MV-4-11 (cell line): ENCODE measurements at regions not wholly inside any gene's neighbourhood (a gene's known extent, or its start where the extent isn't known, plus 50 kb on each side); places are given as distances from the start of the nearest gene placed in this dataset.

Experiments used
- DNase-seq: peaks from one replicate; lab custom pipeline; 2025; lab: John Stamatoyannopoulos, UW

- no peak for DNase-seq
Measured at GRCh38 chr5:164027738-164028137, 522.3 kb downstream of the MAT2B start.

- DNase-seq: no peak
Measured at GRCh38 chr5:164038128-164038783, 532.8 kb downstream of the MAT2B start.

GRCh38 chr5:164041105-164041504 is 535.7 kb downstream of the MAT2B start:
- DNase-seq: no peak

- no peak for DNase-seq
Measured at GRCh38 chr5:164048359-164048926, 543.0 kb downstream of the MAT2B start.

- DNase-seq: no peak
Measured at GRCh38 chr5:164051745-164052144, 546.3 kb downstream of the MAT2B start.

GRCh38 chr5:164052536-164053093 is 547.2 kb downstream of the MAT2B start:
- DNase-seq: no peak

- no peak for DNase-seq
Measured at GRCh38 chr5:164053123-164053522, 547.7 kb downstream of the MAT2B start.

- DNase-seq: no peak
Measured at GRCh38 chr5:164054461-164054860, 549.0 kb downstream of the MAT2B start.

GRCh38 chr5:164057121-164057520 is 551.7 kb downstream of the MAT2B start:
- no peak for DNase-seq

GRCh38 chr5:164058621-164059020 is 553.2 kb downstream of the MAT2B start:
- DNase-seq: no peak

- DNase-seq: no peak
Measured at GRCh38 chr5:164059471-164059870, 554.1 kb downstream of the MAT2B start.

- DNase-seq: no peak
Measured at GRCh38 chr5:164060786-164061355, 555.5 kb downstream of the MAT2B start.

- DNase-seq: no peak
Measured at GRCh38 chr5:164062304-164062703, 556.9 kb downstream of the MAT2B start.

- no peak for DNase-seq
Measured at GRCh38 chr5:164065266-164065665, 559.8 kb downstream of the MAT2B start.

- DNase-seq: no peak
Measured at GRCh38 chr5:164071671-164072070, 566.3 kb downstream of the MAT2B start.

- DNase-seq: no peak
Measured at GRCh38 chr5:164073081-164073480, 567.7 kb downstream of the MAT2B start.

- no peak for DNase-seq
Measured at GRCh38 chr5:164076556-164076955, 571.1 kb downstream of the MAT2B start.

GRCh38 chr5:164090358-164090757 is 584.9 kb downstream of the MAT2B start:
- no peak for DNase-seq

- no peak for DNase-seq
Measured at GRCh38 chr5:164091836-164092235, 586.4 kb downstream of the MAT2B start.

GRCh38 chr5:164094291-164094690 is 588.9 kb downstream of the MAT2B start:
- DNase-seq: no peak

GRCh38 chr5:164097749-164098148 is 592.3 kb downstream of the MAT2B start:
- DNase-seq: no peak

GRCh38 chr5:164098531-164098930 is 593.1 kb downstream of the MAT2B start:
- DNase-seq: no peak

- no peak for DNase-seq
Measured at GRCh38 chr5:164098979-164099378, 593.6 kb downstream of the MAT2B start.
